HG02852 (cell line): ENCODE measurements at regions not wholly inside any gene's neighbourhood (a gene's known extent, or its start where the extent isn't known, plus 50 kb on each side); places are given as distances from the start of the nearest gene placed in this dataset.
A peak's percentile ranks its signal among the peaks of the same experiment; 100 is the strongest.

ENCODE experiments used
- ATAC-seq: cut with Tn5 transposase; IDR thresholded peaks from one replicate; pipeline ENCODE4 v1.9.1; 2021; ENCODE audit warnings: mild to moderate bottlenecking, moderate library complexity; ENCODE audit not compliant: unreplicated experiment

DNA sequence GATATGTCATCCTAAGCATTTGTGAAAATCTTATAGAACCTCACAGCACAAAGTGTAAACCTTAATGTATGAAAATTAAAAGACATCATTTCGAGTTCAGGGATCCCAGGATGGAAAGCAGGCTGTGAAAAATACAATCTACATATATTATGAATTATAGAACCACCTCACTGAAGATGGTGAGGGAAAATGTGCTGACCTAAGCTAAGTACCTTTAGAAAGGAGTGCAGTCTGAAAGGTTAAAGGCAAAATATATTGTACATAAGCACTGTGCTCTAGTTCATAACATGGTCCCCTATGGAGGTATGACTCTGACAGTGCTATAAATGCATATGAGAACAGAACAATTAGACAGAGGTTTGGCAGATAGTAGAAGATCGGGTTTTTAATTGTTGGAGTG lies 368.6 kb downstream of the TMA16 start:
- no peak for ATAC-seq

DNA sequence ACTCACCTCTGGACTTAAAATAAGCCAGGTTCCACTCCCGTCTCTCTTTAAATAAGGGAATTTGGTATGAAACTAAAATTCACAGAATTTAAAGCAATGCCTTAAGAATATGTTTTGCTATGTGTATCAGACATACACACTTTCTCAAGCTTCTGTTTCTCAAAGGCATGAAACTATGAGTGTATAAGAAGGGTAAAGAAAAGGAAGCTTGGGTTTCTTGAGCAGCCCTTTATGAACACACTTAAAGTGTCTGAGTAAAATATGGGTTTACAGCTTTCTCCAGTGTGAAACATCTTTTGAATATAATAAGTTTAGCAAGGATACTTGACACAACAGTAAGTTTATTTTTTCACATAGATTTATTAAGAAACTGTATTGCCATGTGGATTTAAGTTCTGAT lies 370.5 kb downstream of the TMA16 start:
- no peak for ATAC-seq

GRCh38 chr4:163866728-163867315 lies 372.3 kb downstream of the TMA16 start:
- peak; percentile 74 for ATAC-seq

GRCh38 chr4:163868445-163868844 lies 374.0 kb downstream of the TMA16 start:
- no peak for ATAC-seq

DNA sequence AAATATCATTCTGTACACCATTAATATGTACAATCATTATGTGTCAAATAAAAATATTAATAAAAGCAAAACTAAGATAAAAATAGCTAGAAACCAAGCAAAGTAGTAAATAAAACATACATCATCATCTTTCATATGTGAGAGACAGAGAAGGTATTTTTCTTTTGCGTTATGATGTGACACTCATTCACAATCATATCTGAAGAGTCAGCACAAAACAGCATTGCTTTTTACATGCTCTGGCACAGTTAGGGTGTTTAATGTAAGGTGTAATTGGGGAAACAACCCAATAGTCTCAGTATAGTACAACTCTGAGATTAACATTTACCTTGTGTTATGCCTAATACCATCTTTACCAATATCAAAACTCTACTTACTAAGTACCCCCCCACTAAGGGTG lies 376.6 kb downstream of the TMA16 start:
- ATAC-seq, result no peak

GRCh38 chr4:163875327-163875726 lies 380.8 kb downstream of the TMA16 start:
- no peak for ATAC-seq

DNA sequence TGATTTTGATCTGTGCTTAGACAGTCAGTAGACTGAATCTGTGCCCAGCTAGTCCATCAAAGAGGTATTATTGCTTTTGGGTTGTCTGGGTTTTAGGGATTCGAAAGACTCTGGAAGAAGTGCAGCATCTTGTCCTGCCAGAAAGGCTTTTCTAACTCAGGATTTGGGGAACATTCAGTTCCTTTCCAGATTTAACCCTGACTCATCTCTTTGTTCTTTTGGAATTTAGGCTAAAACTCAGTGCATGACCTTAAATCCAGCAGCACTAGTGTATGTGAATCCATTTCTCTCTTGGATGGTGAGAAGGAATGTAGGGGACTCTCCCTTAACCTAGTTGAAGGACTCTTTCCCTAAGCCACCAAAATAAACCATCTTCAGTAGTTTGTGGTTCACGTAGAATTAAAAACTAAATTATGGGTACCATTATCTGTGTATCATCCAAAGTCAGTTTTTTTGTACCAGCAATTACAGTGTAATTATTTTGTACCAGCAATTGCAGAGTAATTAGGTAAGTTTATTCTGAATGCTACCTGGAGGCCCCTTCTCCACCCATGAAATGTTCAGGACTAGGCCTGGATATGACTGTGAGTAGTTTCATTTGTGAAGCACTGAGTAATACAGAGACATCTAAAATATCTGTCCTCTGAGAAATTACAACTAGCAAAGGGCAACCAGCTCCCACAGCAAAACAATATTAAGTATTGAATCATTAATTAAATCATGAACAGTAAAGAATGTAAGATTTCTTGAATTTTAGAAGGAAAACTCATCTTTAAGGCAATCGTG lies 384.0 kb downstream of the TMA16 start:
- ATAC-seq, result peak; percentile 82

GRCh38 chr4:163892417-163892816 lies 397.9 kb downstream of the TMA16 start:
- no peak for ATAC-seq

DNA sequence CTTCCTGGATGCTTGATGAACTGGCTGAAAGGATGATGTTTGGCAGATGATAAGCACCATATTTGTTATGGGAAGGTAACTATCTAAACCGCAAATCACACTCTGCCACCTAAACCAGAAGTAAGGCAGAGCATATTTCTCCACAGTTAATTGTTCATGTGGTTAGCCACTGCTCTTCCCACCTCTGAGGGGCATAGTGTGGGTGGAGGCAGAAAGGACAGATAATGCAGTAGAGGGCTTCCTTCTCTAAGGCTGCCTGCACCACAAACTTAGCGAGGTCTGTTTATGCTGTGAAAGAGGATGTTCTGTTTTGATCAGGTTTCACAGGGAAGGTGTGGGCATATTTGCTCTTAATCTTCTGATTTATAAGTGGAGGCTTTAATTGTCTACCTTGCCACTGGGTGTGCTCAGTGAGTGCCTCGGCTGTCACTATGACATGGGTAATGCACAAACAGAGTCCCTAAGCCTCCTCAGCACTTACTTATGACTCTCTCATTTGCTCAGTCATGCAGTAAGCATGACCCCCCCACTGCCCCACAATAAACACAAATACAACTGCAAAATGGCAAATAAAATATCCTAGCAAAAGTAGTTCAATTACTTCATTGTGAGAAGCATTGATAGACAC lies 401.0 kb downstream of the TMA16 start:
- no peak for ATAC-seq

DNA sequence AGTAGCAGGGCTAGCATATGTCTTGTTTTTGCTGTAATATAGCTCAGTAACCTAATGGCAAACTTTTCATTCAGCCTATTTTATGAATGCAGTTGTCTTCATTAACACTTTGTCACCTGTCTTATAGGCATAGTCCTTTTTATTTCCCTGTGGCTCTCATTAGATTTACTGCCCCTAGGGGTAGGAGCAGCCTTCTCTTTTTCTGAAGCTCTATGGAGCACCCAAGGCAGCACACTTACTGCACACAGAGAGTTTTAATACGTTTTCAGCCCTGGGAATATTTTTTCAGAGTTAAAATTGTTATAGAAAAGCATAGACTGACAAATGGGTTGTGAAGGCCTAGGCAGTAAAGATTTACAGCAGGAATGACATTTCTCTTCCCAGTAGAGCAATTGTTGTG lies 406.8 kb downstream of the TMA16 start:
- no peak for ATAC-seq

DNA sequence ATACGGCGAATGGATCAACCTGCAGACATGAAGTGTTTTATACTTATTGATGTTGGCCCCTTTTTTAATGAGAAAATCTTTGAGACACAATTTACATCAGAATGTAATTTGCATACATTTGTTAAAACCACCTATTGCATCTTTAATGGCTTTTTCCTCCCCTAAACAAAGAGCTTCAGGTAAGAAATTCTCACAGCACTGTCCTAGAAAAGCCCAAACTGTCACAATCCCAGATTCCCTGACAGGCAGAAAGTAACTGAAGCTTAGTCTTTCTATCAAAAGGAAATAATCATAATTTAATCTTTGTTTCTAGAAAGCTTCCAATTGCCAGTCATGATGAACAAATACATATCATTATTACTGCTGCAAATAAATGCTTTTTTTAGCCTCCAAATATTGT lies 407.9 kb downstream of the TMA16 start:
- ATAC-seq, result no peak

DNA sequence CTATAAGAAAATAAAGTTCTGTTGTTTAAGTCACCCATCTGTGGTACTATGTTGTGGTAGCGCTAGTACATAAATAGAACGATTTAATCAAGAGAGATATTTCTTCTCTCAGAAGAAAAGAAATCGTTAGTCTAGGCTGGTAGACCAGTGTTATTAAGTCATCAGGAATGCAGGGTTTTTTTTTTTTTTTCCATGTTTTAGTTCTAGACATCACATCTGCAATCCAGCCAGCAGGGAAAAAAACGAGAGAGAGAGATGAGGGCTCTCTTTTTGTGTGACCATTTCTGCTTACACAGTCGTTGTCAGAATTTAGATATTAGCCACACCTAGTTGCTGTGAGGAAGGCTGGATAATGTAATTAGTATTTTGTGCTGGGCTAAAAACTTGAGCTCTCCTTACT lies 417.4 kb downstream of the TMA16 start:
- no peak for ATAC-seq

GRCh38 chr4:163913571-163913970 lies 419.1 kb downstream of the TMA16 start:
- no peak for ATAC-seq

GRCh38 chr4:163915896-163916295 lies 421.4 kb downstream of the TMA16 start:
- no peak for ATAC-seq

- ATAC-seq, result no peak
These were observed 425.9 kb downstream of the TMA16 start for GRCh38 chr4:163920426-163920825.

- no peak for ATAC-seq
These were observed 427.8 kb downstream of the TMA16 start for GRCh38 chr4:163922302-163922701.

DNA sequence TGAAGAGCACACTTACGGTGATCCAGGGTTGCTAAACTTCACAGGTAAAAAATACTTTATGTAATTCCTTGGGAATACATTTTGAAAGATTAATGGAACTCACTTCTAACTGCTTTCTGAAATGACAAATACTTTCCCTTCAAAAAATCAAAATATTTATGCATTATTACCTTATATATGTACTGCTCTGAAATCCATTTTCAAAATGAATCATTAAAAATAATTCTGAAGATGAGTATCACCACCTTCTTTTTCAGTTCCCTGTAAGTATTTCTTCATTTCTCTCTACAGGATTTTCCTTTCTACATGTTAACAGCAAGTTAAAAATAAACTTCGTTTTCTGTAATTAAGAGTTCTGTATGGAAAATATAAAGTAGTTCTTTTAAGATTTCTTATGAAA lies 428.6 kb downstream of the TMA16 start:
- ATAC-seq, result no peak

GRCh38 chr4:163930086-163930485 lies 435.6 kb downstream of the TMA16 start:
- ATAC-seq, result no peak

- no peak for ATAC-seq
These were observed 438.0 kb downstream of the TMA16 start for GRCh38 chr4:163932504-163932903.

GRCh38 chr4:163939597-163939996 lies 445.1 kb downstream of the TMA16 start:
- ATAC-seq, result no peak

GRCh38 chr4:163941221-163941905 lies 446.9 kb downstream of the TMA16 start:
- no peak for ATAC-seq
